ENCODE measurements at regions not wholly inside any gene's neighbourhood (a gene's known extent, or its start where the extent isn't known, plus 50 kb on each side); places are given as distances from the start of the nearest gene placed in this dataset.

DNA sequence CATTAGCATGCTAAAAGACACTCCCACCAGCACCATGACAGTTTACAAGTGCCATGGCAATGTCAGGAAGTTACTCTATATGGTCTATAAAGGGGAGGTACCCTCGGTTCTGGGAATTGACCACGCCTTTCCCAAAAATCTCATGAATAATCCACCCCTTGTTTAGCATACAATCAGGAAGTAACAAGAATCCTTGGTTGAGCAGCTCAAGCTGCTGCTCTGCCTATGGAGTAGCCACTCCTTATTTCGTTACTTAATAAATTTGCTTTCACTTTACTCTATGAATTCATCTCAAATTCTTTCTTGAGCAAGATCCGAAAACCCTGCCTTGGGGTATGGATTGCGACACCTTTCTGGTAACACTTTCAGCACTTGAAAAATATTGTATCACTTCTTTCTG, 243.0 kb downstream of the BMP2 start:
- Histone ChIP-seq H3K9me3 (ENCODE audit: control insufficient read depth, low read depth, low read length) (no peaks in the 10 kb centered on the region), H3K79me2 (ENCODE audit: control insufficient read depth, insufficient read depth, low read length) (no peaks in the 10 kb centered on the region), H4K20me1 (ENCODE audit: control insufficient read depth, extremely low read depth, insufficient read depth, low read length) (no peaks in the 10 kb centered on the region), H3K9me1 (ENCODE audit: control insufficient read depth, extremely low read depth, insufficient read depth, low read length) (no peaks in the 10 kb centered on the region), H3K4me2 (ENCODE audit: control insufficient read depth, extremely low read depth, insufficient read depth, low read depth, low read length) (peak overlapping the region; percentile 68), H3K4me3 (ENCODE audit: control insufficient read depth in 2 of 3, extremely low read depth in 1 of 3, insufficient read depth in 2 of 3, low read depth in 1 of 3, low read length in 3 of 3) (peak overlapping the region in 1 of 3 experiments; percentile 6), H2AFZ (ENCODE audit: control insufficient read depth, low read length) (peak overlapping the region; percentile 74), H3K27me3 (ENCODE audit: control insufficient read depth, extremely low read depth, insufficient read depth, low read length) (no peaks in the 10 kb centered on the region), H3K9ac (ENCODE audit: control insufficient read depth, extremely low read depth, insufficient read depth, low read length) (no peak overlapping the region), H3K36me3 (ENCODE audit: control insufficient read depth in 2 of 2, extremely low read depth in 1 of 2, insufficient read depth in 2 of 2, low read length in 2 of 2) (no peaks in the 10 kb centered on the region), H3K4me1 (ENCODE audit: control insufficient read depth, extremely low read depth, insufficient read depth, low read length) (peaks cover 4% of the 10 kb centered on the region), H3K27ac (ENCODE audit: control insufficient read depth, insufficient read depth, low read length) (no peak overlapping the region)
- dilution Hi-C loops (cut with MboI; ENCODE audit: extremely low pct_ligation_motif_present, low sequenced_read_pairs), result no loop called here
- TF ChIP-seq EZH2 (IDR thresholded peaks at IDR 0.05; ENCODE audit: low read length), result no peak
- TF ChIP-seq CTCF (optimal IDR thresholded peaks at IDR 0.05 in 1 of 3, IDR thresholded peaks at IDR 0.05 in 1 of 3, conservative IDR thresholded peaks at IDR 0.05 in 1 of 3; ENCODE audit: extremely low read depth in 1 of 3, insufficient read depth in 2 of 3, low read length in 3 of 3), result no peak
- FAIRE-seq (peak; percentile 77), DNase-seq (ENCODE audit: low read depth, low spot score) (peak; percentile 9)

DNA sequence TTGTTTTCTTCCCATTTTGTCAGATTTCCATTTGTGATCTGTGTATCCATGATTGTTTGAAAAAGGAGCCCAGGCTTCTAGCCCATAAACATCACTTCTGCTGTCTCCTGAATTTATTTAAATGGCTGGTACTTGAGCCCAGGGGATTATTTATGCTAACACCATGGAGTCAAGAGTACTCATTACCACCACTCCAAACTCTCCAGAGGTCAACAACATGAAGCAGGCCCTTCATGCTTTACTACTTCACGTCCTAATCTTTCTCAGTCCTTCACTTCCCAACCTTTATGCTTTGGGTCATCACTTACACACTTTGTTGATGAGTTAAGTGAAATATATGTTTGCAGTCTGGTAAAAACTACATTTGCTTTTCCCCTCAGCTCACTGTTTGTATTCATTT, 247.8 kb downstream of the BMP2 start:
- H3K9me3 ChIP-seq (ENCODE audit: control insufficient read depth, low read depth, low read length), result no peaks in the 10 kb centered on the region
- no peaks in the 10 kb centered on the region for H3K27me3 ChIP-seq (ENCODE audit: control insufficient read depth, extremely low read depth, insufficient read depth, low read length)
- no peak overlapping the region for H3K9ac ChIP-seq (ENCODE audit: control insufficient read depth, extremely low read depth, insufficient read depth, low read length)
- no peak for FAIRE-seq
- no peak for DNase-seq (ENCODE audit: low read depth, low spot score)
- peak overlapping the region; percentile 16 for H2AFZ ChIP-seq (ENCODE audit: control insufficient read depth, low read length)
- H3K4me3 ChIP-seq (ENCODE audit: control insufficient read depth in 2 of 3, extremely low read depth in 1 of 3, insufficient read depth in 2 of 3, low read depth in 1 of 3, low read length in 3 of 3), result no peak overlapping the region
- H3K9me1 ChIP-seq (ENCODE audit: control insufficient read depth, extremely low read depth, insufficient read depth, low read length), result no peaks in the 10 kb centered on the region
- H3K36me3 ChIP-seq (ENCODE audit: control insufficient read depth in 2 of 2, extremely low read depth in 1 of 2, insufficient read depth in 2 of 2, low read length in 2 of 2), result no peaks in the 10 kb centered on the region
- no peak overlapping the region for H3K27ac ChIP-seq (ENCODE audit: control insufficient read depth, insufficient read depth, low read length)
- TF ChIP-seq CTCF (optimal IDR thresholded peaks at IDR 0.05 in 1 of 3, IDR thresholded peaks at IDR 0.05 in 1 of 3, conservative IDR thresholded peaks at IDR 0.05 in 1 of 3; ENCODE audit: extremely low read depth in 1 of 3, insufficient read depth in 2 of 3, low read length in 3 of 3) (no peak), EZH2 (IDR thresholded peaks at IDR 0.05; ENCODE audit: low read length) (no peak)
- H3K4me1 ChIP-seq (ENCODE audit: control insufficient read depth, extremely low read depth, insufficient read depth, low read length), result peaks cover 2% of the 10 kb centered on the region
- no peak overlapping the region for H3K4me2 ChIP-seq (ENCODE audit: control insufficient read depth, extremely low read depth, insufficient read depth, low read depth, low read length)
- dilution Hi-C loops (cut with MboI; ENCODE audit: extremely low pct_ligation_motif_present, low sequenced_read_pairs), result no loop called here
- no peaks in the 10 kb centered on the region for H3K79me2 ChIP-seq (ENCODE audit: control insufficient read depth, insufficient read depth, low read length)
- H4K20me1 ChIP-seq (ENCODE audit: control insufficient read depth, extremely low read depth, insufficient read depth, low read length), result no peaks in the 10 kb centered on the region

All from keratinocyte (primary cell).